ENCODE measurements at regions not wholly inside any gene's neighbourhood (a gene's known extent, or its start where the extent isn't known, plus 50 kb on each side); places are given as distances from the start of the nearest gene placed in this dataset.
"Not testable (repeated sequence)": the region's sequence is repeated elsewhere in the genome, so short reads cannot be mapped to it uniquely, and the experiment has no call there.

- TF ChIP-seq, protein P1, sequence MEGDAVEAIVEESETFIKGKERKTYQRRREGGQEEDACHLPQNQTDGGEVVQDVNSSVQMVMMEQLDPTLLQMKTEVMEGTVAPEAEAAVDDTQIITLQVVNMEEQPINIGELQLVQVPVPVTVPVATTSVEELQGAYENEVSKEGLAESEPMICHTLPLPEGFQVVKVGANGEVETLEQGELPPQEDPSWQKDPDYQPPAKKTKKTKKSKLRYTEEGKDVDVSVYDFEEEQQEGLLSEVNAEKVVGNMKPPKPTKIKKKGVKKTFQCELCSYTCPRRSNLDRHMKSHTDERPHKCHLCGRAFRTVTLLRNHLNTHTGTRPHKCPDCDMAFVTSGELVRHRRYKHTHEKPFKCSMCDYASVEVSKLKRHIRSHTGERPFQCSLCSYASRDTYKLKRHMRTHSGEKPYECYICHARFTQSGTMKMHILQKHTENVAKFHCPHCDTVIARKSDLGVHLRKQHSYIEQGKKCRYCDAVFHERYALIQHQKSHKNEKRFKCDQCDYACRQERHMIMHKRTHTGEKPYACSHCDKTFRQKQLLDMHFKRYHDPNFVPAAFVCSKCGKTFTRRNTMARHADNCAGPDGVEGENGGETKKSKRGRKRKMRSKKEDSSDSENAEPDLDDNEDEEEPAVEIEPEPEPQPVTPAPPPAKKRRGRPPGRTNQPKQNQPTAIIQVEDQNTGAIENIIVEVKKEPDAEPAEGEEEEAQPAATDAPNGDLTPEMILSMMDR (conservative IDR thresholded peaks at IDR 0.05; ENCODE audit: low read depth, low read length), result not testable (repeated sequence)
- not testable (repeated sequence) for TF ChIP-seq EZH2 (IDR thresholded peaks at IDR 0.05; ENCODE audit: borderline replicate concordance, low read depth, low read length, poor library complexity, severe bottlenecking)
Observed at GRCh38 chr14:27363036-27363435, 765.2 kb upstream of the NOVA1 start.

Data from A673 (cell line).